ENCODE measurements at regions not wholly inside any gene's neighbourhood (a gene's known extent, or its start where the extent isn't known, plus 50 kb on each side); places are given as distances from the start of the nearest gene placed in this dataset.

DNA sequence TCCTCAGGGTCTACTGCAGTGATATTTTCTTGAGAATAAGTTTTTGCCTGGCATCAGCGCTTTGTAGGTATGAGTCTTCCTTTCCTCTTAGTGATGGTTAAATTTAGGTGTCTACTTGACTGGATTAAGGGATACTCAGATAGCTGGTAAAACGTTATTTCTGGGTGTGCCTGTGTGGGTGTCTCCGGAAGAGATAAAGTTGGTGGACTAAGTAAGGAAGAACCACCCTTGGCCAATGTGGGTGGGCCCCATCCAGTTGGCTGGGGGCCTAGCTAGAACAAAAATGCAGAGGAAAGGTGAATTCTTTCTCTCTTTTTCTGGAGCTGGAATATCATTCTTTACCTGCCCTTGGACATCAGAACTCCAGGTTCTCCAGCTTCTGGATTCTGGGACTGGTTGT lies 138.8 kb downstream of the ADCYAP1R1 start:
- in situ Hi-C loops (cut with MboI; ENCODE audit: low pct_unique_long_range_greater_than_20kb, low sequenced_read_pairs), result no loop called here
- DNase-seq, result no peak

- in situ Hi-C loops (cut with MboI; ENCODE audit: low pct_unique_long_range_greater_than_20kb, low sequenced_read_pairs), result no loop called here
- no peak for DNase-seq
Measured at GRCh38 chr7:31186202-31186601, 134.1 kb downstream of the ADCYAP1R1 start.

DNA sequence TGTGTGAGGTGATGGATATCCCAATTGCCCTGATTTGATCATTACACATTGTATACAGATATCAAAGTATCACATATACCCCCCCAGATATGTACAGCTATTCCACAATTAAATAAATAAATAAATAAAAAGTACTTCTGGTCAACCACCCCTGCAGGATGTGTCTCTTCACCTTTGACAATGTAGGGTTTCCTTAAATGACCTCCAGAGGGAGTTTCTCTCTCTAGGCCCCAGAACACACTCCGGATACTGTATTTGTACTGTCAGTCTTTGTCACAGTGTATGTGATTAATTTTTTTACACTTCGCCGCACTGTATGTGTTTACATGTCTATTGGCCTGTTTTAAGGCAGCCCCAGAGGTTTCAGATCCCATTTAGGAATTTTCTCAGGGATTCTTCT lies 123.6 kb downstream of the ADCYAP1R1 start:
- in situ Hi-C loops (cut with MboI; ENCODE audit: low pct_unique_long_range_greater_than_20kb, low sequenced_read_pairs), result no loop called here
- DNase-seq, result no peak

GRCh38 chr7:31171984-31172383 lies 119.9 kb downstream of the ADCYAP1R1 start:
- in situ Hi-C loops (cut with MboI; ENCODE audit: low pct_unique_long_range_greater_than_20kb, low sequenced_read_pairs), result no loop called here
- DNase-seq, result no peak

DNA sequence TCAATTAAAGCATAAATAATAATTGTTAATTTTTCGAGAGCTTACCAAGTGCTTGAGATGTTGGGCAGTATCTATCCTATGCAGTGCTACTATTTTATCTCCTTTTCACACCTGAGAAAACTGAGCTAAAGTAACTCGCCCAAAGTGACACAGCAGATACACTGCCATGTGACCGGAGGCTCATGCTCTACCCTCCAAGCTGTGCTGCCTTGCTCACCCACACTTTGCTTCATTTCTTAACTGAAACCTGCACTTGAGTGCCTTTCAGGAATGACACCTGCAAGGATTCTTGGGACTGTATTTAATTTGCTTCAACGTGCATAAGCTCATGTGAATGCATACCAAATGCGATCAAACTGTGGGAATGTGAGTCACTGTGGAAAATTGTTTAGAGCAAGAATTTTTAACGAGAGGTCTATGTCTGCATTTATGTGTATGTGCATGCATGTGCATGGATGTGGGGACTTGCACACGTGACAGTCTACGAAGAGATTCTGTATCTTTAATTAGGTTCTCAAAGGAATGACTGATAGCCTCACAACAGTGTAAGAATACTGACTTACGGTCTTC lies 119.2 kb downstream of the ADCYAP1R1 start:
- no peak for DNase-seq
- in situ Hi-C loops (cut with MboI; ENCODE audit: low pct_unique_long_range_greater_than_20kb, low sequenced_read_pairs), result no loop called here

All from KBM-7 (cell line).